GM23338 (cell line): ENCODE measurements at regions not wholly inside any gene's neighbourhood (a gene's known extent, or its start where the extent isn't known, plus 50 kb on each side); places are given as distances from the start of the nearest gene placed in this dataset.

Experiments
- CTCF ChIP-seq, 2 experiments: fragments of 200-600 bp in 1 of 2; sonication (generic) in 1 of 2; conservative IDR thresholded peaks; 2 replicates each; pipeline versions ENCODE4 v1.5.1 to v1.6.1; 2016 to 2017; ENCODE audit warnings: antibody characterized with exemption in 2 of 2, low read depth in 2 of 2, mild to moderate bottlenecking in 2 of 2, moderate library complexity in 1 of 2
- EZH2 ChIP-seq: fragments of 200-600 bp; sonication (generic); IDR thresholded peaks from one replicate; pipeline ENCODE4 v1.8.0; 2017; ENCODE audit warnings: antibody characterized with exemption, mild to moderate bottlenecking, low read depth; ENCODE audit not compliant: unreplicated experiment
- POLR2AphosphoS5 ChIP-seq: IDR thresholded peaks from 2 replicates; pipeline ENCODE4 v1.6.1; 2016; ENCODE audit warnings: antibody characterized with exemption, low read depth
- REST ChIP-seq: IDR thresholded peaks from one replicate; pipeline ENCODE4 v1.6.1; 2018; ENCODE audit warnings: antibody characterized with exemption; ENCODE audit not compliant: unreplicated experiment

- TF ChIP-seq CTCF (conservative IDR thresholded peaks at IDR 0.05; ENCODE audit: low read depth in 2 of 2) (no peak), REST (no peak), POLR2AphosphoS5 (no peak), EZH2 (no peak)
These were observed 719.2 kb downstream of the CETN3 start for GRCh38 chr5:89690331-89690730.
